22Rv1 (cell line): ENCODE measurements at regions not wholly inside any gene's neighbourhood (a gene's known extent, or its start where the extent isn't known, plus 50 kb on each side); places are given as distances from the start of the nearest gene placed in this dataset.

Experiments
- H3K27ac ChIP-seq: fragments of 450-650 bp; 2 replicates; pipeline ENCODE4 v1.5.1; 2017
- CTCF ChIP-seq: fragments of 450-650 bp; IDR thresholded peaks from 2 replicates; pipeline ENCODE4 v1.5.1; 2017; ENCODE audit warnings: mild to moderate bottlenecking
- ZFX ChIP-seq: fragments of 450-650 bp; IDR thresholded peaks from 2 replicates; pipeline ENCODE4 v1.6.1; 2017; ENCODE audit warnings: antibody characterized with exemption, borderline replicate concordance

- no peak overlapping the region for H3K27ac ChIP-seq
- TF ChIP-seq ZFX: no peak
- no peak for TF ChIP-seq CTCF
These were observed 1026.9 kb downstream of the LRFN5 start for GRCh38 chr14:42633504-42634095.

GRCh38 chr14:42629553-42629952 lies 1022.9 kb downstream of the LRFN5 start:
- H3K27ac ChIP-seq: no peak overlapping the region
- TF ChIP-seq CTCF: no peak
- no peak for TF ChIP-seq ZFX

GRCh38 chr14:42628602-42629001 lies 1021.9 kb downstream of the LRFN5 start:
- TF ChIP-seq CTCF: no peak
- no peak for TF ChIP-seq ZFX

GRCh38 chr14:42626986-42627385 lies 1020.3 kb downstream of the LRFN5 start:
- H3K27ac ChIP-seq: no peak overlapping the region
- no peak for TF ChIP-seq CTCF
- TF ChIP-seq ZFX: no peak

More at GRCh38 chr14:42628602-42629001, 1021.9 kb downstream of the LRFN5 start:
- no peak overlapping the region for H3K27ac ChIP-seq

GRCh38 chr14:42624980-42625761 lies 1018.5 kb downstream of the LRFN5 start:
- TF ChIP-seq CTCF (no peak), ZFX (no peak)

GRCh38 chr14:42617005-42617404 lies 1010.3 kb downstream of the LRFN5 start:
- no peak overlapping the region for H3K27ac ChIP-seq
- TF ChIP-seq CTCF (no peak), ZFX (no peak)

More at GRCh38 chr14:42624980-42625761, 1018.5 kb downstream of the LRFN5 start:
- no peak overlapping the region for H3K27ac ChIP-seq

GRCh38 chr14:42606839-42607238 lies 1000.2 kb downstream of the LRFN5 start:
- no peak overlapping the region for H3K27ac ChIP-seq
- TF ChIP-seq CTCF (no peak), ZFX (no peak)
